SKM-1 treated with dmso at 0.1 percent for 144 hours (cell line): ENCODE measurements at regions not wholly inside any gene's neighbourhood (a gene's known extent, or its start where the extent isn't known, plus 50 kb on each side); places are given as distances from the start of the nearest gene placed in this dataset.

Source experiments
- DNase-seq: peaks from one replicate; lab custom pipeline; 2025; ENCODE audit not compliant: unreplicated experiment; lab: John Stamatoyannopoulos, UW

DNA sequence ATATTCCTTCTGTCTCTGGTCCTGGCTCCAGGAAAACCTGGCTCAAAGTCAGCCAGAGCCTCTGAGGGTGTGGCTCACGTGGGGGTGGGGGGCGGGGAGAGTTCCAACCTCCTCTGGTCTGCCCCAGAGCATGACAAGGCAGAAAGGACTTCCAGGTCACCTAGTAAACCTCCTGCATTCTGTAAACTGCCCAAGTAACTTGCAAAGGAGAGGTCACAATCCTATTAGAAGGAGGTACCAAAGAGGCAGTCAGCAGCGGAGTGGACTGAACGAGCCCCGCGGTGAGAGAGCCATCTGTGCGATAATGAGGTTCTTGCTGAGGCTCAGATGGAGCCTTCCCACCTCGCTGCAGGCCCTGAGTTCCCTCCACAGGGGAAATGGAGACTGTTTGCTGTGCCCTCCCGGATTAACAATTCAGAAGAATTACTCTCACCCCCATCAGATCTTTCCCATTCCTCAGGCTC, 58.9 kb upstream of the GATA6 start:
- DNase-seq = no peak

DNA sequence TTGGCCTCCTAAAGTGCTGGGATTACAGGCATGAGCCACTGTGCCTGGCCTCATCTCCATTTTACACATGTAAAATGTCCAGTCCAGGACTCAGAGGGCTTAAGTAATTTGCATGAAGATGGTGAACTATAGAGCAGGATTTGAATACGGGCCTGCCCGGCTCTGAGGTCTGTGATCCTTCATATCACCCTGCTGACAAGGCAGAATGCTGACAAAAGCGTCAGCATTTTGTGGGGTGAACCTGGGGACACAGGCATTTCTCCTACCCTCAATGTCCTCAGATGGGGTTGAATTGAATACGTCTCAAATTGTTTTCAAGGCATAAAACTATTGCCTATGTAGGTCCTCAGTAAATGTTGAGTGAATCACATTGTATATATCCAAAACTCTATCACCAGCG, 57.2 kb upstream of the GATA6 start:
- DNase-seq = no peak

DNA sequence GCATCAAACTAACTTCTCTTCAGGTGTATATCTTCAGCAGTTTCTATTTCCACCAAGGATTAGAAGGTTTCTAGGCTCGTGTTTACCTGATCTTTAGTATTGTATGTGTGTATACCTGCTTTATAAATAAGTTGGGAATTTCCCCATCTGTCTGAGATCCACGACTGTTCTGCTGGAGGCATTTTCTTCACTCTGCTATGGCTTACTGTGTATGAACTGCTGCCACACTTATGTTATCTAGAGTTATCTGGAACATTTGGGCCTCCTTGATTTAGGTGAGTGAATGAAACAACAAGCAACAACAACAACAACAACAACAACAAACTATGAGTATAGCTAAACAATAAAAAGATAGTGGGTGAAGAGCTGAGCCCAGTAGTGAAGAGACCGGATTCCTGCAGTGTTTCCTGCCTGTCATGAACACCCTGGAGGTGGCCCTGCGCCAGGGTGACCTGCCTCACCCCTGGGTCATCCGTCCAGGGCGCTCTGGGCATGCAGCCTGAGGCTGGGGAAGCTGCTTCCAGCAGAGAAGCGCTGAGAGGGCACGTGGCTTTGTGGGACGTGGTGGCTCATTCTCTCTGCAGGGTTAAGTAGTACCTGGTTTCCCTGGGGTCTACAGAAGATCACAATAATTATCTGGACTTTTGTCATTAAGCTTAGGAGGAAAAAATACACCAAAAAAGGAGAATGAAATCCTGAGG, 56.1 kb upstream of the GATA6 start:
- no peak for DNase-seq

DNA sequence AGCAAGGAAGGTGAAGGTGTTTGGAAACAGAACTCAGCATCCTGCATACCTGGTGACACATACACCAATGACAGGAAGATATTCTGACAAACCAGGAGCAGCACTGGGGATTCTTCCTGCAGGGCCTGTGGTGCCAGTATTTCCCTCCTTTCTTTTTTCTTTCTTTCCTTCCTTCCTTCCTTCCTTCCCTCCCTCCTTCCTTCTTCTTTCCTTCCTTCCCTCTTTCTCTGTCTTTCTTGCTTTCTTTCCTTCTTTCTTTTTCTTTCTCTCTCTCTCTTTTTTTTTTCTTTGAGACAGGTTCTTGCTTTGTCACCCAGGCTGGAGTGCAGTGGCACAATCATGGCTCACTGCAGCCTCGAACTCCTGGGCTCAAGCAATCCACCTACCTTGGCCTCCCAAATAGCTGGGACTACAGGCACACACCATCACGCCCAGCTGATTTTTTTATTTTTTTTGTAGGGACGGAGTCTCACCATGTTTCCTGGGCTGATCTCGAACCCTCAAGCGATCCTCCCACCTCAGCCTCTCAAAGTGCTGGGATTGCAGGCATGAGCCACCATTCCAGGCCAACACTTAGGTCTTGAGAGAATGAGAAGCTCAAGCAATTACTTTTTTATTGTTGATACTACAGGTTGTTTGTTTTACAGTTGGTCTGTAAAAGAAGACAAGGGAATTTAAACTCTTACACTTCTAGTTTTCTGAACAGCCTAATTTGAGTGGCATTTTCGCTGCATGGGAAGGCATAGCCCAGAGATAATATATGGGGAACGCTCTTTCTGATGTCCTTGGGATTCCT, 54.7 kb upstream of the GATA6 start:
- DNase-seq = no peak

DNA sequence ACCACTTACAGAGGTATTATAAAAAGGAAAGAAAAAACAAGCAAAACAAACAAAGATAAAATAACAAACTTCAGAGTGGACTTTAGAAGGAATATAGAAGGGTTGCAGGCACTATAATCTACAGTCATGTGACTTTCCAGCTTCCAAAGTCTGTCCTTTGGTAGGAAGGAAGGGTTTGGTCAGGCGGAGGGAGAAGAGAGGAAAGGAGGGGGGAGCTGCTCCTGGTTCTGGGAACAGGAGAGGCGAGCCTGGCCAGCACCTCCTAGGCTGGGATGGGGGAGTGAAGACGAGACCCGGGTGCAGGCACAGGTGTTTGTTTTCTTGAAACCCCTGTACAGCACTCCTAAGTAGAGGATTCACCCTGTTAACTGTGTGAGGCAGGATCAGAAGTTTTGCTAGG, 53.8 kb upstream of the GATA6 start:
- no peak for DNase-seq
